ENCODE measurements at regions not wholly inside any gene's neighbourhood (a gene's known extent, or its start where the extent isn't known, plus 50 kb on each side); places are given as distances from the start of the nearest gene placed in this dataset.

- H3K36me3 ChIP-seq (ENCODE audit: control insufficient read depth in 4 of 4, insufficient read depth in 3 of 4, low read depth in 1 of 4, low read length in 3 of 4) = no peaks in the 10 kb centered on the region
- no peak for TF ChIP-seq YY1 (IDR thresholded peaks at IDR 0.05)
- TF ChIP-seq TAF1 (conservative IDR thresholded peaks at IDR 0.05) = no peak
- TF ChIP-seq REST (IDR thresholded peaks at IDR 0.05) = no peak
- TF ChIP-seq ATF3 (IDR thresholded peaks at IDR 0.05) = no peak
- TF ChIP-seq FOXA2 (IDR thresholded peaks at IDR 0.05) = no peak
- TF ChIP-seq EGR1 (IDR thresholded peaks at IDR 0.05; ENCODE audit: low read depth in 2 of 2) = no peak
- TF ChIP-seq HNF4A (conservative IDR thresholded peaks at IDR 0.05) = no peak
- no peak for TF ChIP-seq RAD21 (IDR thresholded peaks at IDR 0.05)
- no peak for TF ChIP-seq SP1 (IDR thresholded peaks at IDR 0.05)
- TF ChIP-seq RXRA (IDR thresholded peaks at IDR 0.05) = no peak
- TF ChIP-seq MAX (IDR thresholded peaks at IDR 0.05) = no peak
- TF ChIP-seq ZBTB33 (IDR thresholded peaks at IDR 0.05) = no peak
- TF ChIP-seq CTCF (IDR thresholded peaks at IDR 0.05; ENCODE audit: low read depth, low read length, missing input control) = no peak
- TF ChIP-seq FOXA1 (IDR thresholded peaks at IDR 0.05) = no peak
- TF ChIP-seq JUND (IDR thresholded peaks at IDR 0.05) = no peak
- TF ChIP-seq HNF4G (IDR thresholded peaks at IDR 0.05) = no peak
- no peak for TF ChIP-seq GABPA (IDR thresholded peaks at IDR 0.05 in 1 of 2, conservative IDR thresholded peaks at IDR 0.05 in 1 of 2)
- no peak for TF ChIP-seq NR2F2 (IDR thresholded peaks at IDR 0.05)
- no peak overlapping the region for H3K27ac ChIP-seq (ENCODE audit: low read depth in 1 of 2, low read length in 2 of 2)
- H3K4me1 ChIP-seq (ENCODE audit: control insufficient read depth in 4 of 4, insufficient read depth in 4 of 4, low read length in 3 of 4) = no peaks in the 10 kb centered on the region
- H3K27me3 ChIP-seq (ENCODE audit: control insufficient read depth in 4 of 4, insufficient read depth in 4 of 4, low read length in 3 of 4) = peaks cover 0 to 3% (median 1%) of the 10 kb centered on the region in 4 donors
- no peak overlapping the region for H3K9ac ChIP-seq (ENCODE audit: low read depth in 1 of 2, low read length in 2 of 2)
- 79% methylated on average over 1 of the region's 1 CpG for WGBS
- no peak overlapping the region for H3K4me3 ChIP-seq (ENCODE audit: low read depth in 1 of 3, low read length in 3 of 3)
- no peak for DNase-seq (ENCODE audit: low spot score)
- H3K9me3 ChIP-seq (ENCODE audit: control insufficient read depth in 4 of 4, low read length in 3 of 4) = no peaks in the 10 kb centered on the region
Measured at GRCh38 chr7:92968502-92968901, 132.1 kb upstream of the CDK6 start.

Measured in liver (tissue), 8 donors.